Activated CD8-positive, alpha-beta T cell treated with anti-CD3 and anti-CD28 coated beads for 36 hours (primary cell): ENCODE measurements at regions not wholly inside any gene's neighbourhood (a gene's known extent, or its start where the extent isn't known, plus 50 kb on each side); places are given as distances from the start of the nearest gene placed in this dataset.

ENCODE experiments used
- ATAC-seq: fragments of 200-7000 bp; cut with Tn5 transposase; one replicate; pipeline ENCODE4 v1.10.0; 2021; ENCODE audit warnings: mild to moderate bottlenecking, moderate library complexity
- CTCF ChIA-PET: fragments of 350-600 bp; sonication (Branson Sonifier 250); formaldehyde crosslinking; loops from one replicate; lab custom pipeline; 2021; ENCODE audit warnings: antibody characterized with exemption; lab: Charles Lee
- POLR2A ChIA-PET: fragments of 350-600 bp; sonication (Branson Sonifier 250); formaldehyde crosslinking; loops from one replicate; lab custom pipeline; 2021; ENCODE audit warnings: antibody characterized with exemption; lab: Charles Lee
- DNase-seq: peaks from one replicate; pipeline ENCODE4 v3.0.0-alpha.2; 2020
- H3K27ac Mint-ChIP-seq: one replicate; pipeline ENCODE4 v1.8.0; 2021; ENCODE audit warnings: mild to moderate bottlenecking, mixed read lengths
- H3K27me3 Mint-ChIP-seq: one replicate; pipeline ENCODE4 v1.8.0; 2021; ENCODE audit warnings: mixed read lengths
- H3K36me3 Mint-ChIP-seq: one replicate; pipeline ENCODE4 v1.8.0; 2021; ENCODE audit warnings: low read depth, mixed read lengths
- H3K4me1 Mint-ChIP-seq: one replicate; pipeline ENCODE4 v1.8.0; 2021; ENCODE audit warnings: low read depth, mixed read lengths
- H3K4me3 Mint-ChIP-seq: one replicate; pipeline ENCODE4 v1.8.0; 2021; ENCODE audit warnings: mild to moderate bottlenecking, moderate library complexity, mixed read lengths
- H3K9me3 Mint-ChIP-seq: one replicate; pipeline ENCODE4 v1.8.0; 2021; ENCODE audit warnings: mixed read lengths
- CTCF ChIP-seq: fragments of 200-600 bp; IDR thresholded peaks from one replicate; pipeline ENCODE4 v1.8.0; 2022; ENCODE audit warnings: antibody characterized with exemption, mild to moderate bottlenecking
- intact Hi-C: fragments of 100-400 bp; cut with micrococcal nuclease; formaldehyde crosslinking; loops from one replicate; pipeline ENCODE4 v1.10.0; 2022

DNA sequence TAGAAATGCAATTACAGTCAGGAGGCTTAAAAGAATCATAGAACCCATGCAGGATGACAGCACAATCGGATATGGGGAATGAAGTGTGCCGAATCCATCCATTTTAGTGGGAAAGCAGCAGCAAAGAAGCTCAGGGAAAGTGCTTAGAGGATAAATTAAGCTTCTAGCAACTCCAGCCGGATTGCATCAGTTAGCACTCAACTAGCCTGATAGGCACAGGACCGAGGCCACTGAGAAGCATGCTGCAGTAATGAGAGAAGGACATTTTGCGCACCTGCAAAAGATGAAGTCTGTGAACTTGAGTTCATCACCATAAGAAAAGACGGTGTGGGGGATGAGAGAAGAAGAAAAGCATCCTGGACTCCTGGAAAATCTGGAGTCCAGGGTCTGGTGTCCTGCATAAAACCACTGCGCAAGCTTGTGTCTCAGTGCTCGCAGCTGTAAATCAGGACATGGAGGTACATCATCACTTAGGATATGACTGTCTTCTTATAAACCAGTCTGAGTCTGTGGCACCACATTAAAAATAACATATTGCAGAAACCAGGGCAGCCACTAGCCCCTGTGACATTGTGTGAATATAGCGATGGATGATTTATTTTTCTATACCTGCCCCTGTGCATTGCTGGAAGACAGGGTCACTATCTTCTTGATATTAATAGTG lies 665.5 kb upstream of the SOX11 start:
- Mint-ChIP-seq H3K4me3 (no peak overlapping the region), H3K9me3 (peaks cover 30% of the 10 kb centered on the region), H3K27me3 (no peaks in the 10 kb centered on the region), H3K36me3 (no peaks in the 10 kb centered on the region), H3K27ac (no peak overlapping the region), H3K4me1 (no peaks in the 10 kb centered on the region)
- DNase-seq (no peak), ATAC-seq (no peak)
- ChIA-PET POLR2A (no interaction called here), CTCF (no interaction called here)
- intact Hi-C loops: no loop called here
- no peak for TF ChIP-seq CTCF

DNA sequence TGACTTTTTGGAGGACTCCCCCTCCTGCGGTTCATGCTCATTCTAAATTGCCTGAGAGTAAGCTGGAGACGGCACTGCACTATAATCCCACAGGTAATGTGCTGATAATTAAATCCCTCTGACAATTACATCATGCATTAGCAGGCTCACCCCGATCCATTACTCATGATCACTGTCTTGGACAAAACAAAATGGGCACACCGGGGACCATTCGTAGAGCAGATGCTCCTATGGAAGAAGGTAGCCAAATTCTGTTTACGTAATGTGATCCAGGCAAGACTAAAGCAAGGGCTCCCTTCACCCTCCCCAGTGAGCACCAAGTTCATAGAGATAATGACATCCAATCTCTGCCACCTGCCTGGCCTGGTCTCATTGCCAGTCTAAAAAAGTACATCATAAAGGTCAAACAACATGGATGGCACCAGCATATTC lies 657.1 kb upstream of the SOX11 start:
- intact Hi-C loops: no loop called here
- ChIA-PET POLR2A (no interaction called here), CTCF (no interaction called here)
- Mint-ChIP-seq H3K4me3 (no peak overlapping the region), H3K9me3 (no peaks in the 10 kb centered on the region), H3K4me1 (no peaks in the 10 kb centered on the region), H3K27me3 (no peaks in the 10 kb centered on the region), H3K27ac (no peak overlapping the region), H3K36me3 (no peaks in the 10 kb centered on the region)
- ATAC-seq: no peak
- no peak for DNase-seq
- no peak for TF ChIP-seq CTCF

GRCh38 chr2:5036256-5036655 lies 655.9 kb upstream of the SOX11 start:
- ATAC-seq (no peak), DNase-seq (no peak)
- Mint-ChIP-seq H3K27ac (no peak overlapping the region), H3K4me3 (no peak overlapping the region), H3K4me1 (no peaks in the 10 kb centered on the region), H3K9me3 (no peaks in the 10 kb centered on the region), H3K36me3 (no peaks in the 10 kb centered on the region), H3K27me3 (no peaks in the 10 kb centered on the region)
- ChIA-PET CTCF (no interaction called here), POLR2A (no interaction called here)
- no peak for TF ChIP-seq CTCF
- intact Hi-C loops: no loop called here

GRCh38 chr2:5039241-5039975 lies 652.8 kb upstream of the SOX11 start:
- no peak for TF ChIP-seq CTCF
- Mint-ChIP-seq H3K9me3 (no peaks in the 10 kb centered on the region), H3K27me3 (no peaks in the 10 kb centered on the region), H3K27ac (no peak overlapping the region), H3K4me3 (no peak overlapping the region), H3K36me3 (no peaks in the 10 kb centered on the region), H3K4me1 (no peaks in the 10 kb centered on the region)
- ChIA-PET POLR2A (no interaction called here), CTCF (no interaction called here)
- DNase-seq (no peak), ATAC-seq (no peak)
- intact Hi-C loops: no loop called here

DNA sequence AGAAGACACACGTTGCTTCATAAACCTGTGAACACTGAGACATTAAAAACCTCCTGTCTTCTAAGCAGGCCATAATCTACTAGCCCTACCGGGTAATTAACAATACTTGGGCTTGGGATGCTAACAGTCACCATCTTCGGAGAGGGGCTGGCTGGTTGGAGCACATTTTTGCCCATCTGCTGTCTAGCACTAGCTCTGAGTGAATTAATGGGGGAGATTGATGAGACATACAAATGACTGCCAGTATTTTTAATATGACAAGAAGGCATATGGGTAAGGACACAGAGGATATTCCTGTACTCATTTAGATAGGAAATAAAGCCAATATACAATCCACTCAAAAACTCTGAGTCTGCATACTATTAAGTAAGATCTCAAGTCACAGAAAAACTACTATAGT lies 651.6 kb upstream of the SOX11 start:
- H3K27ac Mint-ChIP-seq: no peak overlapping the region
- POLR2A ChIA-PET: no interaction called here
- intact Hi-C loops: no loop called here
- H3K36me3 Mint-ChIP-seq: no peaks in the 10 kb centered on the region
- no peaks in the 10 kb centered on the region for H3K27me3 Mint-ChIP-seq
- CTCF ChIA-PET: no interaction called here
- H3K9me3 Mint-ChIP-seq: no peaks in the 10 kb centered on the region
- H3K4me1 Mint-ChIP-seq: no peaks in the 10 kb centered on the region
- no peak for DNase-seq
- H3K4me3 Mint-ChIP-seq: no peak overlapping the region
- no peak for TF ChIP-seq CTCF
- ATAC-seq: no peak
